NCI-H748 (cell line): ENCODE measurements at regions not wholly inside any gene's neighbourhood (a gene's known extent, or its start where the extent isn't known, plus 50 kb on each side); places are given as distances from the start of the nearest gene placed in this dataset.
"Not testable (repeated sequence)": the region's sequence is repeated elsewhere in the genome, so short reads cannot be mapped to it uniquely, and the experiment has no call there.

Experiments used
- DNase-seq: peaks from one replicate; lab custom pipeline; 2025; ENCODE audit not compliant: unreplicated experiment; lab: John Stamatoyannopoulos, UW

GRCh38 chr1:96388421-96389310 lies 332.9 kb upstream of the PTBP2 start:
- DNase-seq: no peak

- DNase-seq: no peak
These were observed 321.5 kb upstream of the PTBP2 start for GRCh38 chr1:96400089-96400488.

GRCh38 chr1:96409087-96409486 lies 312.5 kb upstream of the PTBP2 start:
- DNase-seq: no peak

GRCh38 chr1:96409689-96410088 lies 311.9 kb upstream of the PTBP2 start:
- no peak for DNase-seq

GRCh38 chr1:96411006-96411405 lies 310.6 kb upstream of the PTBP2 start:
- no peak for DNase-seq

- DNase-seq: no peak
These were observed 307.0 kb upstream of the PTBP2 start for GRCh38 chr1:96414598-96414997.

- DNase-seq: no peak
These were observed 305.4 kb upstream of the PTBP2 start for GRCh38 chr1:96416111-96416595.

GRCh38 chr1:96416701-96417444 lies 304.7 kb upstream of the PTBP2 start:
- no peak for DNase-seq

GRCh38 chr1:96418969-96419368 lies 302.6 kb upstream of the PTBP2 start:
- DNase-seq: no peak

- no peak for DNase-seq
These were observed 296.7 kb upstream of the PTBP2 start for GRCh38 chr1:96424877-96425276.

- no peak for DNase-seq
These were observed 296.0 kb upstream of the PTBP2 start for GRCh38 chr1:96425382-96426129.

- DNase-seq: no peak
These were observed 294.0 kb upstream of the PTBP2 start for GRCh38 chr1:96427616-96428015.

- no peak for DNase-seq
These were observed 276.3 kb upstream of the PTBP2 start for GRCh38 chr1:96445302-96445701.

GRCh38 chr1:96464066-96464465 lies 257.5 kb upstream of the PTBP2 start:
- DNase-seq: no peak

- DNase-seq: no peak
These were observed 257.1 kb upstream of the PTBP2 start for GRCh38 chr1:96464522-96464921.

- no peak for DNase-seq
These were observed 256.6 kb upstream of the PTBP2 start for GRCh38 chr1:96464991-96465390.

GRCh38 chr1:96465441-96465840 lies 256.1 kb upstream of the PTBP2 start:
- DNase-seq: no peak

GRCh38 chr1:96466842-96467241 lies 254.7 kb upstream of the PTBP2 start:
- DNase-seq: no peak

- not testable (repeated sequence) for DNase-seq
These were observed 251.9 kb upstream of the PTBP2 start for GRCh38 chr1:96469726-96470125.

- DNase-seq: no peak
These were observed 249.1 kb upstream of the PTBP2 start for GRCh38 chr1:96472471-96472870.

GRCh38 chr1:96473791-96474434 lies 247.7 kb upstream of the PTBP2 start:
- no peak for DNase-seq
